HG02763 (cell line): ENCODE measurements at regions not wholly inside any gene's neighbourhood (a gene's known extent, or its start where the extent isn't known, plus 50 kb on each side); places are given as distances from the start of the nearest gene placed in this dataset.
"Not testable (repeated sequence)": the region's sequence is repeated elsewhere in the genome, so short reads cannot be mapped to it uniquely, and the experiment has no call there.

Source experiments
- ATAC-seq: cut with Tn5 transposase; IDR thresholded peaks from one replicate; pipeline ENCODE4 v1.9.1; 2021; ENCODE audit warnings: mild to moderate bottlenecking, moderate library complexity; ENCODE audit not compliant: unreplicated experiment

- ATAC-seq = not testable (repeated sequence)
These were observed 72.4 kb downstream of the HNRNPD start for GRCh38 chr4:82301390-82301789.

- peak; percentile 99 for ATAC-seq
These were observed 80.5 kb downstream of the HNRNPD start for GRCh38 chr4:82293304-82293703.

DNA sequence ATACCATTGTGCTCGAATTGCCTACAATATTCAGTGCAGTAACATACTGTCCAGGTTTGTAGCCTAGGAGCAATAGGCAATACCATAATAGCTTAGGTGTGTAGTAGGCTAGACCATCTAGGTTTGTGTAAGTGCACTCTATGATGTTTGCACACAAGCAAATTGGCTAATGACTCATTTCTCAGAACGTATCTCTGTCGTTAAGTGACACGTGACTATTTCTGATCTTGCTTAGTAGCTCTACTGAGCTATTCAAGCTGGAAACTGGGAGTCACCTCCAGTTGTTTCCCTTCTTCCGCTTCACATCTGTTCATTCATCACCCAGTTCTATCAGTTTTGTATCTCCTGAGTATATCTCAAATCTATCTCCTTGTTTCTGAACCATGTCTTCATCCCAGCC, 86.1 kb downstream of the HNRNPD start:
- ATAC-seq = no peak

- ATAC-seq = peak; percentile 99
These were observed 88.7 kb downstream of the HNRNPD start for GRCh38 chr4:82284858-82285805.

- no peak for ATAC-seq
These were observed 89.3 kb downstream of the HNRNPD start for GRCh38 chr4:82284475-82284857.

DNA sequence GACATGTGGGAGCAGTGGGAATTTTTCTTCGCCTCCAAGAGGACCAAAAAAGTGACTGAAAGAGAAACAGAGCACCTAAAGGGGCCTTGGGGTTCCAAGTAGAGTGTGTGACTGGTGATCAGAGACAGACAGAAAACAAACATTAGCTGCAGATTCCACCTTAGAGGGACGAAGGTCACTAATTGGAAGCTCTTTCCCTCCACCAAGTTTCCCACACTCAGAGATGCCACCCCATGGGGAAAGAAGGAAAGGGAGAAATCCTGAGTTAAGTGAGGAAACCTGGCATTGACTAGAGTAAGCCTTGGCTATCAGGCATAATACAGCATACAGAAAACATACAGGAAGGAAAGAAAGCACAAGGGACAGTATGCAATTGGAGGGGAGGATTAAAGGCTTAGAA, 90.9 kb downstream of the HNRNPD start:
- ATAC-seq = no peak

DNA sequence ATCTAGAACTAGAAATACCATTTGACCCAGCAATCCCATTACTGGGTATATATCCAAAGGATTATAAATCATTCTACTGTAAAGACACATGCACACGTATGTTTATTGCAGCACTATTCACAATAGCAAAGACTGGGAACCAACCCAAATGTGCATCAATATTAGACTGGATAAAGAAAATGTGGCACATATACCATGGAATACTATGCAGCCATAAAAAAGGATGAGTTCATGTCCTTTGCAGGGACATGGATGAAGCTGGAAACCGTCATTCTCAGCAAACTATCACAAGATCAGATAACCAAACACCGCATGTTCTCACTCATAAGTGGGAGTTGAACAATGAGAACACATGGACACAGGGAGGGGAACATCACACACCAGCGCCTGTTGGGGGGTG, 94.2 kb downstream of the HNRNPD start:
- ATAC-seq = not testable (repeated sequence)

DNA sequence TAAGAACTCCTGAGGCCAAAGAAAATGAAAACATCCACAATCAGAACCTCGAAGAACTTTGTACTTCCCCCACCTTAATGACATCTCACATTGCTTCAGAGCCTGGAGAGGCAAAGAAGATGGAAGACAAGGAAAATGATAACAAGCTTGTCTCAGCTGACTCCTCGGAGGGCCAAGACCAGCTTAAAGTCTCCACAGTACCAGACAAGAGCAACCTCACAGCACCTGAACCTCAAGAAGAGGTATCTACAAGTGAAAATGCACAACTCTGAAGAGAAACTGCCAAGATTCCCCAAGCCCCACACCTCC, 97.5 kb downstream of the HNRNPD start:
- no peak for ATAC-seq

- ATAC-seq = no peak
These were observed 98.1 kb downstream of the HNRNPD start for GRCh38 chr4:82275431-82276331.

- ATAC-seq = not testable (repeated sequence)
These were observed 99.1 kb downstream of the HNRNPD start for GRCh38 chr4:82274700-82275099.

DNA sequence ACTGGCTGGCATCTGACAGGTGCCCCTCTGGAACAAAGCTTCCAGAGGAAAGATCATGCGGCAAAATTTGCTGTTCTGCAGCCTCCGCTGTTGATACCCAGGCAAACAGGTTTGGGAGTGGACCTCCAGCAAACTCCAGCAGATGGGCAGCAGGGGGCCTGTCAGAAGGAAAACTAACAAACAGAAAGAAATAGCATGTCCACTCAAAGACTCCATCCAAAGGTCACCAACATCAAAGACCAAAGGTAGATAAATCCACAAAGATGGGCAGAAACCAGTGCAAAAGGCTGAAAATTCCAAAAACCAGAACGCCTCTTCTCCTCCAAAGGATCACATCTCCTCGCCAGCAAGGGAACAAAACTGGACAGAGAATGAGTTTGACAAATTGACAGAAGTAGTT, 101.3 kb downstream of the HNRNPD start:
- ATAC-seq = not testable (repeated sequence)

- ATAC-seq = not testable (repeated sequence)
These were observed 101.8 kb downstream of the HNRNPD start for GRCh38 chr4:82271915-82272480.

- ATAC-seq = no peak
These were observed 105.0 kb downstream of the HNRNPD start for GRCh38 chr4:82268826-82269193.

- no peak for ATAC-seq
These were observed 105.6 kb downstream of the HNRNPD start for GRCh38 chr4:82268050-82268825.

- no peak for ATAC-seq
These were observed 106.3 kb downstream of the HNRNPD start for GRCh38 chr4:82267506-82267905.

GRCh38 chr4:82266345-82266744, 107.4 kb downstream of the HNRNPD start:
- ATAC-seq = no peak

DNA sequence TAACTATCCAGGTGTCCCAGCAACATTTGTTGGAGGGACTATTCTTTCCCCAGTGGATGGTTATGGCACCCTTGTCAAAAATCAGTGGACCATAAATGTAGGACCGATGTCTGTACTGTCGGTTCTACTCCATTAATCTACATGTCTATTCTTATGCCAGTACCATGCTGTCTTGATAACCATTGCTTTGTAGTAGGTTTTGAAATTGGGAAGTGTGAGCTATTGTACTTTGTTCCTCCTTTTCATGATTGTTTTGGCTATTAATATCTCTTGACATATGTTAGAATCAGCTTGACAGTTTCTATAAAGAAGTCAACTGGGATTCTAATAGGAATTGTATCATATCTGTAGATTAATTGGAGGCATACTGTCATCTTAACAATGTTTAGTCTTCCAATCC, 112.7 kb downstream of the HNRNPD start:
- ATAC-seq = no peak

GRCh38 chr4:82260632-82261031, 113.2 kb downstream of the HNRNPD start:
- no peak for ATAC-seq

DNA sequence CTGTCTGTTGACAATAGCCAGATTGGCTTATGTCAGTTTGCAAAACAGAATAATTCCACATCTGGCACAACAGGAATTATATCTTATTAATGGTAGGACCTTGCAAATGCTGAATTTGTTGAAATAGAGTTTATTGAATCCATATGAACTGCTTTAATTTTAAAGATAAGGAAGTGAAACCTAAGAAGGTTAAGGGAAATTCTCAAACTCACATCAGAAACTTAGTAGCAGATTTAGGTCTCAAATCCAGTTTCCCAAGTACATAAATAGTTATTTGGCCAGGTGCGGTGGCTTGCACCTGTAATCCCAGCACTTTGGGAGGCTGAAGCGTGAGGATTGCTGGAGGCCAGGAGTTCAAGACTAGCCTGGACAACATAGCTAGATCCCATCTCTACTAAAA, 117.1 kb downstream of the HNRNPD start:
- no peak for ATAC-seq

GRCh38 chr4:82255657-82256056, 118.1 kb downstream of the HNRNPD start:
- ATAC-seq = no peak
